Peyer's patch (tissue), 4 donors: ENCODE measurements at regions not wholly inside any gene's neighbourhood (a gene's known extent, or its start where the extent isn't known, plus 50 kb on each side); places are given as distances from the start of the nearest gene placed in this dataset.

ENCODE experiments used
- POLR2A ChIP-seq, 2 donors: fragments of 450-650 bp; IDR thresholded peaks; one replicate each; pipeline ENCODE4 v1.5.1; 2017; ENCODE audit warnings: antibody characterized with exemption in 2 of 2, mild to moderate bottlenecking in 2 of 2, moderate library complexity in 2 of 2
- TF ChIP-seq, protein P1 (sequence below), 6 experiments: fragments of 450-650 bp in 4 of 6; fragments of 200-600 bp in 2 of 6; sonication (generic) in 1 of 6; IDR thresholded peaks; one replicate each; pipeline ENCODE4 v1.5.1; 2017 to 2019; ENCODE audit warnings: antibody characterized with exemption in 6 of 6, mild to moderate bottlenecking in 3 of 6, moderate library complexity in 1 of 6

GRCh38 chr20:48440916-48441315 is 386.9 kb downstream of the PREX1 start:
- TF ChIP-seq, protein P1, sequence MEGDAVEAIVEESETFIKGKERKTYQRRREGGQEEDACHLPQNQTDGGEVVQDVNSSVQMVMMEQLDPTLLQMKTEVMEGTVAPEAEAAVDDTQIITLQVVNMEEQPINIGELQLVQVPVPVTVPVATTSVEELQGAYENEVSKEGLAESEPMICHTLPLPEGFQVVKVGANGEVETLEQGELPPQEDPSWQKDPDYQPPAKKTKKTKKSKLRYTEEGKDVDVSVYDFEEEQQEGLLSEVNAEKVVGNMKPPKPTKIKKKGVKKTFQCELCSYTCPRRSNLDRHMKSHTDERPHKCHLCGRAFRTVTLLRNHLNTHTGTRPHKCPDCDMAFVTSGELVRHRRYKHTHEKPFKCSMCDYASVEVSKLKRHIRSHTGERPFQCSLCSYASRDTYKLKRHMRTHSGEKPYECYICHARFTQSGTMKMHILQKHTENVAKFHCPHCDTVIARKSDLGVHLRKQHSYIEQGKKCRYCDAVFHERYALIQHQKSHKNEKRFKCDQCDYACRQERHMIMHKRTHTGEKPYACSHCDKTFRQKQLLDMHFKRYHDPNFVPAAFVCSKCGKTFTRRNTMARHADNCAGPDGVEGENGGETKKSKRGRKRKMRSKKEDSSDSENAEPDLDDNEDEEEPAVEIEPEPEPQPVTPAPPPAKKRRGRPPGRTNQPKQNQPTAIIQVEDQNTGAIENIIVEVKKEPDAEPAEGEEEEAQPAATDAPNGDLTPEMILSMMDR (IDR thresholded peaks at IDR 0.05): no peak
- TF ChIP-seq POLR2A (IDR thresholded peaks at IDR 0.05): no peak
